K562 (cell line): ENCODE measurements at regions not wholly inside any gene's neighbourhood (a gene's known extent, or its start where the extent isn't known, plus 50 kb on each side); places are given as distances from the start of the nearest gene placed in this dataset.

Experiments used
- CREB1 ChIP-seq, 2 experiments: sonication (generic) in 1 of 2; formaldehyde crosslinking in 1 of 2; IDR thresholded peaks; 2 replicates each; pipeline versions ENCODE4 v1.6.1 to v1.8.0; 2012 to 2022; ENCODE audit warnings: inconsistent platforms in 1 of 2, mild to moderate bottlenecking in 1 of 2, missing genetic modification reagents in 1 of 2, moderate library complexity in 1 of 2
- CTCF ChIP-seq, 3 experiments: IDR thresholded peaks in 2 of 3; conservative IDR thresholded peaks in 1 of 3; 2 replicates each; pipeline ENCODE4 v1.5.1; 2011 to 2012; ENCODE audit warnings: low read length in 3 of 3, mild to moderate bottlenecking in 3 of 3, control low read depth in 2 of 3, improper control_type of control experiment in 1 of 3, inconsistent platforms in 1 of 3, low read depth in 1 of 3, mixed read lengths in 1 of 3, moderate library complexity in 1 of 3; ENCODE audit not compliant: insufficient read depth in 2 of 3
- FOXM1 ChIP-seq, 2 experiments: fragments of 450-650 bp in 1 of 2; sonication (generic) in 1 of 2; formaldehyde crosslinking in 1 of 2; IDR thresholded peaks; 2 replicates each; pipeline versions ENCODE4 v1.6.1 to v1.9.0; 2017 to 2022; ENCODE audit warnings: low read depth in 2 of 2, mild to moderate bottlenecking in 2 of 2, missing genetic modification reagents in 1 of 2, moderate library complexity in 1 of 2
- HEY1 ChIP-seq: fragments of 250-450 bp; sonication (Bioruptor Pico); IDR thresholded peaks from 2 replicates; pipeline ENCODE4 v1.5.0; 2020; ENCODE audit warnings: mild to moderate bottlenecking, moderate library complexity, borderline replicate concordance
- POLR2A ChIP-seq: fragments of 450-650 bp; conservative IDR thresholded peaks from 2 replicates; pipeline ENCODE4 v1.6.1; 2016
- RAD21 ChIP-seq, 2 experiments: fragments of 250-450 bp in 1 of 2; fragments of 450-650 bp in 1 of 2; sonication (Bioruptor Pico) in 1 of 2; formaldehyde crosslinking in 1 of 2; IDR thresholded peaks in 1 of 2; conservative IDR thresholded peaks in 1 of 2; 2 replicates each; pipeline versions ENCODE4 v1.4.0 to v1.8.0; 2020 to 2022; ENCODE audit warnings: mild to moderate bottlenecking in 2 of 2, moderate library complexity in 1 of 2
- SMC3 ChIP-seq: conservative IDR thresholded peaks from 2 replicates; pipeline ENCODE4 v1.6.1; 2011; ENCODE audit warnings: low read depth, low read length, improper control_type of control experiment; ENCODE audit not compliant: insufficient read depth
- STAG1 ChIP-seq: sonication (generic); formaldehyde crosslinking; IDR thresholded peaks from 2 replicates; pipeline ENCODE4 v1.5.0; 2020; ENCODE audit warnings: missing genetic modification reagents, borderline replicate concordance
- YY1 ChIP-seq, 3 experiments: IDR thresholded peaks; 2 replicates each; pipeline ENCODE4 v1.6.1; 2011; ENCODE audit warnings: low read length in 2 of 3, mild to moderate bottlenecking in 2 of 3, moderate library complexity in 2 of 3, borderline replicate concordance in 1 of 3, control low read depth in 1 of 3, low read depth in 1 of 3; ENCODE audit not compliant: insufficient read depth in 3 of 3, insufficient replicate concordance in 2 of 3, control insufficient read depth in 1 of 3, insufficient read length in 1 of 3; ENCODE audit errors: extremely low read depth in 1 of 3

GRCh38 chr12:32024884-32025592, 65.8 kb downstream of the RESF1 start:
- TF ChIP-seq POLR2A (no peak), RAD21 (CRISPR knock-in tag; conservative IDR thresholded peaks at IDR 0.05 in 1 of 2, IDR thresholded peaks at IDR 0.05 in 1 of 2) (no peak), HEY1 (CRISPR knock-in tag) (no peak), CTCF (IDR thresholded peaks at IDR 0.05 in 2 of 3, conservative IDR thresholded peaks at IDR 0.05 in 1 of 3; ENCODE audit: insufficient read depth in 2 of 3, low read depth in 1 of 3, low read length in 3 of 3) (no peak), SMC3 (no peak), FOXM1 (IDR thresholded peaks at IDR 0.05; ENCODE audit: low read depth) (no peak), FOXM1 (CRISPR knock-in tag; IDR thresholded peaks at IDR 0.05; ENCODE audit: low read depth) (no peak), CREB1 (IDR thresholded peaks at IDR 0.05) (no peak), CREB1 (CRISPR knock-in tag; IDR thresholded peaks at IDR 0.05) (no peak), STAG1 (CRISPR knock-in tag) (no peak), YY1 (IDR thresholded peaks at IDR 0.05; ENCODE audit: borderline replicate concordance in 1 of 3, control insufficient read depth in 1 of 3, extremely low read depth in 1 of 3, insufficient read depth in 3 of 3, insufficient read length in 1 of 3, insufficient replicate concordance in 2 of 3, low read depth in 1 of 3, low read length in 2 of 3) (no peak)
